H1 (cell line): ENCODE measurements at regions not wholly inside any gene's neighbourhood (a gene's known extent, or its start where the extent isn't known, plus 50 kb on each side); places are given as distances from the start of the nearest gene placed in this dataset.

Experiments
- CTCF ChIA-PET: fragments of 300-600 bp; sonication (Branson Sonifier 250); formaldehyde crosslinking; loops from one replicate; lab custom pipeline; 2021; ENCODE audit not compliant: partially characterized antibody; lab: Charles Lee
- POLR2A ChIA-PET: fragments of 300-600 bp; sonication (Branson Sonifier 250); formaldehyde crosslinking; loops from one replicate; lab custom pipeline; 2021; ENCODE audit warnings: inconsistent platforms; ENCODE audit not compliant: partially characterized antibody; lab: Charles Lee
- DNase-seq, 2 experiments: peaks; one replicate each; pipeline versions ENCODE4 v3.0.0 to v3.0.0-alpha.2; 2010 to 2022; ENCODE audit warnings: low spot score in 2 of 2, low read depth in 1 of 2, mixed read lengths in 1 of 2
- FAIRE-seq: peaks from 2 replicates; lab custom pipeline; 2011; peaks lifted over from hg19 to GRCh38; lab: Jason Lieb, UNC
- H2AFZ ChIP-seq: 2 replicates; pipeline ENCODE4 v1.8.1; 2012; ENCODE audit warnings: low read length, inconsistent platforms
- H2AK5ac ChIP-seq: 2 replicates; pipeline ENCODE4 v1.6.1; 2013; ENCODE audit warnings: low read depth, low read length
- H2BK120ac ChIP-seq: replicated peaks from 2 replicates; pipeline ENCODE3; 2013; ENCODE audit warnings: low read depth, low read length, inconsistent platforms
- H2BK12ac ChIP-seq: 2 replicates; pipeline ENCODE4 v1.6.1; 2013; ENCODE audit warnings: low read depth, low read length
- H2BK15ac ChIP-seq: 2 replicates; pipeline ENCODE4 v1.6.1; 2013; ENCODE audit warnings: low read length
- H2BK20ac ChIP-seq: 2 replicates; pipeline ENCODE4 v1.6.1; 2013; ENCODE audit warnings: low read length
- H2BK5ac ChIP-seq: 2 replicates; pipeline ENCODE4 v1.6.1; 2013; ENCODE audit warnings: low read depth, low read length
- H3K14ac ChIP-seq: 2 replicates; pipeline ENCODE4 v1.6.1; 2013; ENCODE audit warnings: inconsistent platforms; ENCODE audit not compliant: insufficient read length
- H3K18ac ChIP-seq: 2 replicates; pipeline ENCODE4 v1.6.1; 2013; ENCODE audit warnings: low read length; ENCODE audit errors: extremely low read depth
- H3K23ac ChIP-seq: 2 replicates; pipeline ENCODE4 v1.6.1; 2013; ENCODE audit warnings: inconsistent platforms; ENCODE audit not compliant: insufficient read length
- H3K23me2 ChIP-seq: 2 replicates; pipeline ENCODE4 v1.6.1; 2013; ENCODE audit warnings: low read depth, low read length
- H3K27ac ChIP-seq: 2 replicates; pipeline ENCODE4 v1.6.1; 2011; ENCODE audit warnings: low read depth, low read length, inconsistent platforms
- H3K27me3 ChIP-seq, 4 experiments: replicated peaks in 1 of 4; 1 replicate in 1 of 4; 2 replicates in 3 of 4; pipeline versions ENCODE4 v1.6.1 to v1.8.1; 2011 to 2013; ENCODE audit warnings: low read length in 3 of 4, mild to moderate bottlenecking in 3 of 4, inconsistent platforms in 2 of 4, mixed read lengths in 2 of 4, moderate library complexity in 1 of 4; ENCODE audit not compliant: control insufficient read depth in 3 of 4, insufficient read depth in 3 of 4; ENCODE audit errors: extremely low read depth in 1 of 4
- H3K36me3 ChIP-seq, 4 experiments: 2 replicates each; pipeline versions ENCODE4 v1.6.1 to v1.8.1; 2011 to 2013; ENCODE audit warnings: mild to moderate bottlenecking in 4 of 4, low read length in 3 of 4, moderate library complexity in 2 of 4, control low read depth in 1 of 4, inconsistent platforms in 1 of 4; ENCODE audit not compliant: insufficient read depth in 4 of 4, control insufficient read depth in 2 of 4
- H3K4ac ChIP-seq: replicated peaks from 2 replicates; pipeline ENCODE3; 2013; ENCODE audit warnings: low read length, low read depth, mixed read lengths, inconsistent platforms; ENCODE audit not compliant: insufficient read length
- H3K4me1 ChIP-seq, 4 experiments: replicated peaks in 1 of 4; 1 replicate in 1 of 4; 2 replicates in 3 of 4; pipeline versions ENCODE4 v1.6.1 to v1.8.1; 2011 to 2013; ENCODE audit warnings: low read length in 3 of 4, inconsistent platforms in 2 of 4, mixed read lengths in 1 of 4; ENCODE audit not compliant: insufficient read depth in 4 of 4, control insufficient read depth in 3 of 4
- H3K4me2 ChIP-seq, 2 experiments: 2 replicates each; pipeline versions ENCODE4 v1.6.1 to v1.8.1; 2011 to 2013; ENCODE audit warnings: low read depth in 2 of 2, low read length in 2 of 2, control low read depth in 1 of 2, inconsistent platforms in 1 of 2, mild to moderate bottlenecking in 1 of 2; ENCODE audit not compliant: insufficient read depth in 1 of 2
- H3K4me3 ChIP-seq, 4 experiments: fragments of 200-600, 300-600 bp in 1 of 4; sonication (generic), shearing (Covaris generic), sonication (Bioruptor Twin) in 1 of 4; 2 replicates each; pipeline versions ENCODE4 v1.5.1 to v1.8.1; 2011 to 2016; ENCODE audit warnings: low read length in 4 of 4, low read depth in 3 of 4, control low read depth in 2 of 4, inconsistent platforms in 2 of 4, mild to moderate bottlenecking in 2 of 4, mixed read lengths in 1 of 4, moderate library complexity in 1 of 4; ENCODE audit not compliant: insufficient read depth in 2 of 4; ENCODE audit errors: extremely low read depth in 1 of 4
- H3K56ac ChIP-seq: replicated peaks from 2 replicates; pipeline ENCODE3; 2013; ENCODE audit warnings: low read depth, mild to moderate bottlenecking, mixed read lengths, low read length, inconsistent platforms; ENCODE audit not compliant: insufficient read length
- H3K79me1 ChIP-seq: 2 replicates; pipeline ENCODE4 v1.6.1; 2013; ENCODE audit warnings: low read depth, low read length, control low read depth
- H3K79me2 ChIP-seq, 2 experiments: 2 replicates each; pipeline versions ENCODE4 v1.6.1 to v1.8.1; 2012 to 2013; ENCODE audit warnings: low read length in 2 of 2, mild to moderate bottlenecking in 2 of 2, inconsistent platforms in 1 of 2; ENCODE audit not compliant: insufficient read depth in 2 of 2, control insufficient read depth in 1 of 2
- H3K9ac ChIP-seq, 4 experiments: replicated peaks in 1 of 4; 1 replicate in 1 of 4; 2 replicates in 3 of 4; pipeline versions ENCODE4 v1.6.1 to v1.8.1; 2011 to 2013; ENCODE audit warnings: low read depth in 3 of 4, low read length in 3 of 4, control low read depth in 2 of 4, mild to moderate bottlenecking in 2 of 4, moderate library complexity in 2 of 4, inconsistent platforms in 1 of 4; ENCODE audit errors: extremely low read depth in 1 of 4
- H3K9me3 ChIP-seq, 2 experiments: 2 replicates each; pipeline versions ENCODE4 v1.6.1 to v1.8.1; 2012 to 2013; ENCODE audit warnings: mild to moderate bottlenecking in 2 of 2, moderate library complexity in 2 of 2, control low read depth in 1 of 2, inconsistent platforms in 1 of 2, low read depth in 1 of 2, low read length in 1 of 2, mixed read lengths in 1 of 2; ENCODE audit not compliant: insufficient read depth in 2 of 2
- H4K20me1 ChIP-seq, 2 experiments: replicated peaks in 1 of 2; 2 replicates each; pipeline versions ENCODE3 to v1.8.1; 2011 to 2013; ENCODE audit warnings: inconsistent platforms in 2 of 2, low read length in 2 of 2, mild to moderate bottlenecking in 1 of 2; ENCODE audit not compliant: insufficient read depth in 2 of 2, control insufficient read depth in 1 of 2
- H4K5ac ChIP-seq: 2 replicates; pipeline ENCODE4 v1.6.1; 2013; ENCODE audit warnings: low read length, low read depth, mixed read lengths, inconsistent platforms; ENCODE audit not compliant: insufficient read length
- H4K8ac ChIP-seq: 2 replicates; pipeline ENCODE4 v1.8.0; 2013; ENCODE audit warnings: mild to moderate bottlenecking, moderate library complexity, low read length, inconsistent platforms; ENCODE audit not compliant: insufficient read depth; ENCODE audit errors: extremely low read depth
- H4K91ac ChIP-seq: replicated peaks from 2 replicates; pipeline ENCODE3; 2013; ENCODE audit warnings: low read length, mixed read lengths, inconsistent platforms; ENCODE audit not compliant: insufficient read length
- ASH2L ChIP-seq: fragments of 200-600, 300-600 bp; sonication (generic); IDR thresholded peaks from one replicate; pipeline ENCODE4 v1.7.1; 2017; ENCODE audit warnings: low read length
- CBX8 ChIP-seq: fragments of 300-800, 300-1000 bp; sonication (generic); IDR thresholded peaks from 2 replicates; pipeline ENCODE4 v1.7.1; 2016; ENCODE audit warnings: low read depth, low read length, borderline replicate concordance
- EGR1 ChIP-seq: IDR thresholded peaks from 2 replicates; pipeline ENCODE4 v1.6.1; 2011; ENCODE audit warnings: low read depth, low read length, borderline replicate concordance
- EZH2 ChIP-seq: fragments of 200-600 bp; sonication (generic); IDR thresholded peaks from 2 replicates; pipeline ENCODE4 v1.7.1; 2012; ENCODE audit warnings: low read depth, mild to moderate bottlenecking, moderate library complexity, low read length, inconsistent platforms; ENCODE audit not compliant: severe bottlenecking
- GTF2F1 ChIP-seq: IDR thresholded peaks from 2 replicates; pipeline ENCODE4 v1.6.1; 2012; ENCODE audit warnings: low read depth, low read length, improper control_type of control experiment, borderline replicate concordance
- KDM1A ChIP-seq: fragments of 200-600, 300-600 bp; sonication (generic); IDR thresholded peaks from 2 replicates; pipeline ENCODE4 v1.7.1; 2016; ENCODE audit warnings: mild to moderate bottlenecking, low read length, borderline replicate concordance
- PHF8 ChIP-seq: fragments of 200-600 bp; sonication (generic); conservative IDR thresholded peaks from 2 replicates; pipeline ENCODE4 v1.7.1; 2012; ENCODE audit warnings: low read depth, mild to moderate bottlenecking, inconsistent platforms, low read length, moderate library complexity
- POU5F1 ChIP-seq: IDR thresholded peaks from 2 replicates; pipeline ENCODE4 v1.6.1; 2011; ENCODE audit warnings: low read depth, mild to moderate bottlenecking, low read length, moderate library complexity
- RNF2 ChIP-seq: fragments of 200-900, 300-1000 bp; sonication (generic); IDR thresholded peaks from 2 replicates; pipeline ENCODE4 v1.7.1; 2016; ENCODE audit warnings: borderline replicate concordance, low read depth, mild to moderate bottlenecking, antibody characterized with exemption, low read length; ENCODE audit not compliant: poor library complexity, severe bottlenecking; ENCODE audit errors: missing control alignments
- SAP30 ChIP-seq: fragments of 300-600 bp; sonication (generic); IDR thresholded peaks from 2 replicates; pipeline ENCODE4 v1.7.1; 2012; ENCODE audit warnings: low read length, moderate library complexity, mild to moderate bottlenecking, inconsistent platforms; ENCODE audit not compliant: insufficient read depth, insufficient replicate concordance
- SP1 ChIP-seq: IDR thresholded peaks from 2 replicates; pipeline ENCODE4 v1.6.1; 2011; ENCODE audit warnings: low read depth, low read length
- SP4 ChIP-seq: IDR thresholded peaks from 2 replicates; pipeline ENCODE4 v1.6.1; 2012; ENCODE audit warnings: low read length, inconsistent platforms
- TBP ChIP-seq: IDR thresholded peaks from 2 replicates; pipeline ENCODE4 v1.6.1; 2011; ENCODE audit warnings: low read depth, low read length, improper control_type of control experiment
- TCF12 ChIP-seq: IDR thresholded peaks from 2 replicates; pipeline ENCODE4 v1.6.1; 2011; ENCODE audit warnings: low read depth, mild to moderate bottlenecking, low read length
- ZNF274 ChIP-seq: IDR thresholded peaks from 2 replicates; pipeline ENCODE4 v1.7.0; 2012; ENCODE audit warnings: low read length, borderline replicate concordance; ENCODE audit errors: extremely low read depth
- WGBS, 2 experiments: shearing (Covaris generic) in 1 of 2; methylation state at CpG; one replicate each; pipeline versions ENCODE4 v1.1.6 to v1.1.7; 2013 to 2015; ENCODE audit warnings: low lambda C conversion rate in 2 of 2, mixed read lengths in 2 of 2, inconsistent platforms in 1 of 2, low coverage in 1 of 2, missing lambda C conversion rate in 1 of 2; ENCODE audit not compliant: insufficient replicate concordance in 2 of 2, insufficient coverage in 1 of 2, insufficient read length in 1 of 2; ENCODE audit errors: extremely low coverage in 1 of 2, missing lambda C conversion rate in 1 of 2; 5-methylcytosine and 5-hydroxymethylcytosine counted together

DNA sequence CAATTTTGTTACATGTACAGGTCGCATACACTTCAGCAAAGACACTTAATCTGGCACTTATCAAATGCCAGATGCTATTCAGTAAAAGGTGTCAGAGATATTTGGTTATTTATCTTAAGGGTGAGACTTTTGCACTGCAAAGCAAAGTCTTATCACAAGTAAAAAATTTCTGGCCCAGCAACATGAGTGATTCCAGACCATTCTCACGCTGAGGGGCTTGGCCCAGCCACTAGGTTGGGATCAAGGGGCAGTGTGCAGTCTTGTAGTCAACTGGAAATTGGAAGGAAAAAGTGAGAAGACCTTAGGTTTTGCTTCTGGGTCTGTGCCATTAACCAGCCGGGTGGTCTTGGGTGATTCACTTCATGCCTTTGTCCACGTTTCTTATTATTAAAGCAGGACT, 181.6 kb downstream of the RNF144A start:
- H2BK12ac ChIP-seq = no peak overlapping the region
- H3K4ac ChIP-seq = no peak overlapping the region
- H3K14ac ChIP-seq = no peak overlapping the region
- no peaks in the 10 kb centered on the region for H3K23me2 ChIP-seq
- H3K18ac ChIP-seq = no peak overlapping the region
- no peak overlapping the region for H2BK20ac ChIP-seq
- ChIA-PET POLR2A (no interaction called here), CTCF (interaction anchor here (0.5 to 5.5 kb wide), 3 partner anchors 9 to 344 kb away, joined by 3 to 55 read pairs (median 40); no protein-coding TSS in a partner anchor)
- no peaks in the 10 kb centered on the region for H3K9me3 ChIP-seq
- H2BK5ac ChIP-seq = no peak overlapping the region
- H4K8ac ChIP-seq = no peak overlapping the region
- no peak overlapping the region for H3K27ac ChIP-seq
- no peak overlapping the region for H2BK15ac ChIP-seq
- DNase-seq (no peak), FAIRE-seq (no peak)
- no peaks in the 10 kb centered on the region for H3K79me2 ChIP-seq
- H4K5ac ChIP-seq = no peak overlapping the region
- peaks cover 0 to 5% (median 3%) of the 10 kb centered on the region in 4 experiments; a peak in 3 of 7 replicates for H3K4me1 ChIP-seq
- no peak overlapping the region for H3K56ac ChIP-seq
- H3K27me3 ChIP-seq = no peaks in the 10 kb centered on the region; a peak in 1 of 7 replicates
- WGBS, 2 experiments = 88% methylated on average over 4 of the region's 4 CpGs; no CpG with 5 or more reads in 1 of the 2 experiments
- H2BK120ac ChIP-seq = no peak overlapping the region
- no peaks in the 10 kb centered on the region for H3K79me1 ChIP-seq
- no peak overlapping the region for H4K91ac ChIP-seq
- H3K4me3 ChIP-seq = no peak overlapping the region
- no peak overlapping the region for H2AFZ ChIP-seq
- H4K20me1 ChIP-seq = peaks cover 0 to under 1% of the 10 kb centered on the region in 2 experiments
- H3K9ac ChIP-seq = no peak overlapping the region
- H3K23ac ChIP-seq = no peak overlapping the region
- no peaks in the 10 kb centered on the region for H3K36me3 ChIP-seq
- H3K4me2 ChIP-seq = no peak overlapping the region
- H2AK5ac ChIP-seq = no peak overlapping the region
- TF ChIP-seq GTF2F1 (no peak), CBX8 (no peak), EZH2 (no peak), TCF12 (no peak), SP4 (no peak), PHF8 (no peak), RNF2 (no peak), POU5F1 (no peak), EGR1 (no peak), TBP (no peak), ZNF274 (no peak), SP1 (no peak), KDM1A (no peak), ASH2L (no peak), SAP30 (no peak)
